HEK293T (cell line): ENCODE measurements at regions not wholly inside any gene's neighbourhood (a gene's known extent, or its start where the extent isn't known, plus 50 kb on each side); places are given as distances from the start of the nearest gene placed in this dataset.

Experiments
- ARNT ChIP-seq: fragments of 450-650 bp; IDR thresholded peaks from 2 replicates; pipeline ENCODE4 v1.6.1; 2017; ENCODE audit warnings: mild to moderate bottlenecking
- BHLHE40 ChIP-seq: fragments of 450-650 bp; IDR thresholded peaks from 2 replicates; pipeline ENCODE4 v1.6.1; 2016; ENCODE audit warnings: mild to moderate bottlenecking, moderate library complexity, borderline replicate concordance
- FOXM1 ChIP-seq: fragments of 450-650 bp; IDR thresholded peaks from 2 replicates; pipeline ENCODE4 v1.6.1; 2017; ENCODE audit warnings: mild to moderate bottlenecking, borderline replicate concordance
- HDGF ChIP-seq: fragments of 450-650 bp; IDR thresholded peaks from 2 replicates; pipeline ENCODE4 v1.6.1; 2017; ENCODE audit warnings: antibody characterized with exemption, borderline replicate concordance
- SP1 ChIP-seq: fragments of 450-650 bp; IDR thresholded peaks from 2 replicates; pipeline ENCODE4 v1.6.1; 2017
- TF ChIP-seq, protein P1 (sequence below): fragments of 450-650 bp; IDR thresholded peaks from 2 replicates; pipeline ENCODE4 v1.6.1; 2016

DNA sequence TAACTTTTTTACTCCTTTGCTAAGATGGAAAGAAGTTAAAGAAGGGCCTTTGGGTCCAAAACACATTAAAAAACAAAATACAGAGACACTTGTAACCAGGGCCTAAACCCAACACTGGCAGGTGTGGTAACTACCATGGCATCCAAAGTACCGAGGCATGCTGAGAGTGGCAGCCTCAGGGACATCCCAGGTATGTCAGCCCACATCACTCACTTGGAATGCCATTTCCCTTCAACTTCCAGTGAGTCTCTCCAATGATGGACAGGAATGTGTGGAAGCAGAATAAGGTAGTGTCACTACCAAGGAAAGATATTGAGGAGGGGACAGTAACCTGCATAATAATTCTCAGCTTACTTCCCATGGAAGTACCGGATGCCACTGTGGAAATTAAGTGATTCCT lies 79.5 kb upstream of the SCOC start:
- no peak for TF ChIP-seq HDGF
- TF ChIP-seq FOXM1, result no peak
- TF ChIP-seq BHLHE40, result no peak
- no peak for TF ChIP-seq SP1
- no peak for TF ChIP-seq ARNT
- TF ChIP-seq, protein P1, sequence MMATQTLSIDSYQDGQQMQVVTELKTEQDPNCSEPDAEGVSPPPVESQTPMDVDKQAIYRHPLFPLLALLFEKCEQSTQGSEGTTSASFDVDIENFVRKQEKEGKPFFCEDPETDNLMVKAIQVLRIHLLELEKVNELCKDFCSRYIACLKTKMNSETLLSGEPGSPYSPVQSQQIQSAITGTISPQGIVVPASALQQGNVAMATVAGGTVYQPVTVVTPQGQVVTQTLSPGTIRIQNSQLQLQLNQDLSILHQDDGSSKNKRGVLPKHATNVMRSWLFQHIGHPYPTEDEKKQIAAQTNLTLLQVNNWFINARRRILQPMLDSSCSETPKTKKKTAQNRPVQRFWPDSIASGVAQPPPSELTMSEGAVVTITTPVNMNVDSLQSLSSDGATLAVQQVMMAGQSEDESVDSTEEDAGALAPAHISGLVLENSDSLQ, result no peak
